IMR-90 (cell line): ENCODE measurements at regions not wholly inside any gene's neighbourhood (a gene's known extent, or its start where the extent isn't known, plus 50 kb on each side); places are given as distances from the start of the nearest gene placed in this dataset.

ENCODE experiments used
- ATAC-seq: fragments of 200-7000 bp; cut with Tn5 transposase; 2 replicates; pipeline ENCODE4 v1.9.1; 2020; ENCODE audit warnings: low read depth, mild to moderate bottlenecking, moderate library complexity
- BruUV-seq: library from RNA; stranded (reverse); fragments of 400-500 nt; replicated peaks from 2 replicates; lab custom pipeline; 2021; lab: Mats Ljungman, UMichigan
- CTCF ChIA-PET: fragments of 300-600 bp; formaldehyde crosslinking; extraction: SDS; loops from one replicate; lab custom pipeline; 2021; ENCODE audit warnings: antibody characterized with exemption; lab: Yijun Ruan, JAX
- POLR2A ChIA-PET: fragments of 300-600 bp; sonication (Branson Sonifier 250); formaldehyde crosslinking; loops from one replicate; lab custom pipeline; 2022; ENCODE audit warnings: antibody characterized with exemption; ENCODE audit not compliant: unreplicated experiment; lab: Charles Lee
- DNase-seq: peaks from one replicate; pipeline ENCODE4 v3.0.0; 2013
- H2AFZ ChIP-seq: replicated peaks from 2 replicates; pipeline ENCODE3; 2013; ENCODE audit warnings: low read length, mild to moderate bottlenecking; ENCODE audit not compliant: poor library complexity
- H2AK5ac ChIP-seq: 2 replicates; pipeline ENCODE4 v1.6.1; 2013; ENCODE audit warnings: low read depth, low read length, inconsistent platforms
- H2AK9ac ChIP-seq: replicated peaks from 2 replicates; pipeline ENCODE3; 2013; ENCODE audit warnings: mild to moderate bottlenecking, low read depth, low read length, moderate library complexity; ENCODE audit not compliant: poor library complexity
- H2BK120ac ChIP-seq: 2 replicates; pipeline ENCODE4 v1.6.1; 2013; ENCODE audit warnings: low read depth, low read length, inconsistent platforms
- H2BK15ac ChIP-seq: 3 replicates; pipeline ENCODE4 v1.6.1; 2013; ENCODE audit warnings: low read depth, low read length, inconsistent platforms
- H2BK20ac ChIP-seq: 2 replicates; pipeline ENCODE4 v1.6.1; 2013; ENCODE audit warnings: low read depth, mild to moderate bottlenecking, inconsistent platforms, low read length, moderate library complexity
- H2BK5ac ChIP-seq: 2 replicates; pipeline ENCODE4 v1.6.1; 2013; ENCODE audit warnings: mild to moderate bottlenecking, low read depth, low read length, inconsistent platforms; ENCODE audit not compliant: poor library complexity, severe bottlenecking
- H3K14ac ChIP-seq: replicated peaks from 2 replicates; pipeline ENCODE4 v1.6.1; 2013; ENCODE audit warnings: low read depth, low read length, inconsistent platforms
- H3K18ac ChIP-seq: 2 replicates; pipeline ENCODE4 v1.6.1; 2013; ENCODE audit warnings: low read depth, low read length, control low read depth
- H3K23ac ChIP-seq: 2 replicates; pipeline ENCODE4 v1.6.1; 2013; ENCODE audit warnings: low read depth, low read length, inconsistent platforms
- H3K27ac ChIP-seq: 2 replicates; pipeline ENCODE4 v1.5.1; 2013; ENCODE audit warnings: mild to moderate bottlenecking, control low read depth, low read length; ENCODE audit not compliant: insufficient read depth
- H3K27me3 ChIP-seq: 2 replicates; pipeline ENCODE4 v1.6.1; 2013; ENCODE audit warnings: low read length; ENCODE audit not compliant: control insufficient read depth, insufficient read depth
- H3K36me3 ChIP-seq: 2 replicates; pipeline ENCODE4 v1.6.1; 2013; ENCODE audit warnings: low read length, mixed read lengths; ENCODE audit not compliant: control insufficient read depth, insufficient read depth
- H3K4ac ChIP-seq: 2 replicates; pipeline ENCODE4 v1.6.1; 2013; ENCODE audit warnings: low read depth, low read length, inconsistent platforms
- H3K4me1 ChIP-seq: 2 replicates; pipeline ENCODE4 v1.6.1; 2013; ENCODE audit warnings: low read length, mixed read lengths; ENCODE audit not compliant: control insufficient read depth, insufficient read depth
- H3K4me2 ChIP-seq: 2 replicates; pipeline ENCODE4 v1.6.1; 2013; ENCODE audit warnings: low read depth, mild to moderate bottlenecking, control low read depth, low read length, moderate library complexity
- H3K4me3 ChIP-seq: 2 replicates; pipeline ENCODE4 v1.5.1; 2013; ENCODE audit warnings: low read depth, mild to moderate bottlenecking, control low read depth, low read length, moderate library complexity; ENCODE audit not compliant: insufficient read depth
- H3K56ac ChIP-seq: 2 replicates; pipeline ENCODE4 v1.6.1; 2013; ENCODE audit warnings: low read length, inconsistent platforms; ENCODE audit not compliant: insufficient read depth; ENCODE audit errors: extremely low read depth
- H3K79me1 ChIP-seq, 2 experiments: 2 replicates each; pipeline ENCODE4 v1.6.1; 2013; ENCODE audit warnings: low read length in 2 of 2, inconsistent platforms in 1 of 2, low read depth in 1 of 2
- H3K9ac ChIP-seq: 2 replicates; pipeline ENCODE4 v1.6.1; 2013; ENCODE audit warnings: low read depth, low read length, control low read depth
- H3K9me1 ChIP-seq: 2 replicates; pipeline ENCODE4 v1.6.1; 2013; ENCODE audit warnings: low read length, inconsistent platforms; ENCODE audit not compliant: insufficient read depth
- H3K9me3 ChIP-seq: 2 replicates; pipeline ENCODE4 v1.6.1; 2013; ENCODE audit warnings: low read length; ENCODE audit not compliant: control insufficient read depth, insufficient read depth
- H4K20me1 ChIP-seq: 2 replicates; pipeline ENCODE4 v1.6.1; 2013; ENCODE audit warnings: low read length, inconsistent platforms; ENCODE audit not compliant: insufficient read depth
- H4K5ac ChIP-seq: 2 replicates; pipeline ENCODE4 v1.6.1; 2013; ENCODE audit warnings: mild to moderate bottlenecking, low read depth, low read length, control low read depth
- H4K8ac ChIP-seq, 2 experiments: 2 replicates each; pipeline ENCODE4 v1.6.1; 2013; ENCODE audit warnings: low read depth in 2 of 2, low read length in 2 of 2, control low read depth in 1 of 2, inconsistent platforms in 1 of 2
- H4K91ac ChIP-seq: 2 replicates; pipeline ENCODE4 v1.6.1; 2013; ENCODE audit warnings: low read depth, low read length, inconsistent platforms; ENCODE audit not compliant: insufficient read depth
- BHLHE40 ChIP-seq: fragments of 150-350 bp; IDR thresholded peaks from 2 replicates; pipeline ENCODE4 v1.6.1; 2016; ENCODE audit warnings: mild to moderate bottlenecking, low read depth, low read length
- CEBPB ChIP-seq: IDR thresholded peaks from 2 replicates; pipeline ENCODE4 v1.6.1; 2012; ENCODE audit warnings: low read depth, low read length, improper control_type of control experiment
- CHD1 ChIP-seq: IDR thresholded peaks from 2 replicates; pipeline ENCODE4 v1.6.1; 2012; ENCODE audit warnings: low read depth, low read length, improper control_type of control experiment
- MAFK ChIP-seq: IDR thresholded peaks from 2 replicates; pipeline ENCODE4 v1.6.1; 2012; ENCODE audit warnings: low read depth, low read length, improper control_type of control experiment
- RFX5 ChIP-seq: IDR thresholded peaks from 2 replicates; pipeline ENCODE4 v1.8.0; 2012; ENCODE audit warnings: low read depth, mild to moderate bottlenecking, low read length, moderate library complexity
- WGBS, 2 experiments: methylation state at CpG; one replicate each; pipeline versions ENCODE4 v1.1.5 to v1.1.7; 2013; ENCODE audit warnings: missing lambda C conversion rate in 2 of 2; ENCODE audit not compliant: insufficient read length in 1 of 2; ENCODE audit errors: extremely low coverage in 2 of 2; 5-methylcytosine and 5-hydroxymethylcytosine counted together
- dilution Hi-C: fragments of 300-500 bp; cut with HindIII; formaldehyde crosslinking; loops from one replicate; pipeline ENCODE4 v1.14.3; 2018; ENCODE audit warnings: low sequenced_read_pairs; ENCODE audit not compliant: unreplicated experiment
- in situ Hi-C: fragments of 300-500 bp; cut with MboI; formaldehyde crosslinking; loops from 3 replicates; pipeline ENCODE4 v1.14.3; 2019; ENCODE audit warnings: low sequenced_read_pairs, inconsistent platforms, mixed read lengths
- intact Hi-C: fragments of 100-400 bp; cut with micrococcal nuclease; formaldehyde crosslinking; loops from 2 replicates; pipeline ENCODE4 v1.10.0; 2022

DNA sequence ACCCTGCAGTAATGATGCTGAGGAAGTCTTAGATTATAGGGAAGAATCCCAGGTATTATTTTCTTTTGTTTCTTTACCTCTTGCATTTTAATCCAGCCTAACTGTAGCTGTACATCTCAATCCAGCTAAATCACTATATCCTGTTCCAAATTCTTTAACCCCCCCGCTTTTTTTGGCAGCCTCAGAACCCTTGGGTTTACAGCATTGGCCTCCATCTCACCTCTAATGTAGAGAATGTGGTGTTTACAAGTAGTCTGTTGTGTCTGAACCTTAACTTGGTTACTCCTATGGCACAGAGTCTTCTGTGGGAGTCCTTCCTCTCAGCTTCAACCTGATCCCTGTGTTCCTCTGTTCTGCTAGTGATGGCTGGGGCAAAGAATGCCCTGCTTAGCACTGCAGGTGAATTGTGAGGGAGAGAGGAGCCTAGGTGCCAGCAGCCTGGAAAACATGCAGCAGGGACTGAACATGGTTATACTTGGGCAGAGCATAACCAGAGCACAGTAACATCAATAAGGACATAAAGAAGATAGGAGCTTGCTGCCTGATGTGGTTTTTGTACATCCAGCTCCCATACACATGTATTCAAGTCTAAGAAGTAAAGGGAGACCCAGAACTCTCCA lies 130.2 kb downstream of the FAM124B start:
- H2AFZ ChIP-seq = no peak overlapping the region
- no peak overlapping the region for H4K91ac ChIP-seq
- TF ChIP-seq BHLHE40 (no peak), CHD1 (no peak), MAFK (no peak), CEBPB (no peak), RFX5 (no peak)

More for the DNA sequence above, 130.2 kb downstream of the FAM124B start:
- no peak overlapping the region for H3K18ac ChIP-seq
- no peak overlapping the region for H4K8ac ChIP-seq
- no peaks in the 10 kb centered on the region for H3K9me3 ChIP-seq
- ATAC-seq (no peak), DNase-seq (no peak)
- H3K4me1 ChIP-seq = peaks cover 4% of the 10 kb centered on the region
- CTCF ChIA-PET = interaction anchor here (0.6 kb wide), 1 partner anchor 373 kb away, joined by 3 read pairs; no protein-coding TSS in a partner anchor
- no peak overlapping the region for H3K27ac ChIP-seq
- H3K4ac ChIP-seq = no peak overlapping the region
- H3K4me3 ChIP-seq = no peak overlapping the region
- no peak overlapping the region for H4K5ac ChIP-seq
- H3K23ac ChIP-seq = no peak overlapping the region
- H2AK5ac ChIP-seq = 0 out of 2 replicates have a peak overlapping the region, but pooled peaks have one; percentile 10
- H3K79me1 ChIP-seq = no peaks in the 10 kb centered on the region
- dilution Hi-C loops (no loop called here), in situ Hi-C loops (no loop called here), intact Hi-C loops (no loop called here)
- no peak overlapping the region for H3K14ac ChIP-seq
- H3K27me3 ChIP-seq = peaks cover 2% of the 10 kb centered on the region; the same call in 1 of the 2 replicates
- no peaks in the 10 kb centered on the region for H4K20me1 ChIP-seq
- H2BK15ac ChIP-seq = no peak overlapping the region
- H2AK9ac ChIP-seq = peak overlapping the region; percentile 23
- no peak overlapping the region for H2BK5ac ChIP-seq
- H3K9me1 ChIP-seq = no peaks in the 10 kb centered on the region
- no peak overlapping the region for H3K4me2 ChIP-seq
- BruUV-seq = no TSS peak
- no peaks in the 10 kb centered on the region for H3K36me3 ChIP-seq
- WGBS, 2 experiments = no CpG with 5 or more reads among the region's 1 CpG
- H2BK120ac ChIP-seq = no peak overlapping the region
- no peak overlapping the region for H3K56ac ChIP-seq
- 0 out of 2 replicates have a peak overlapping the region, but pooled peaks have one; percentile 58 for H2BK20ac ChIP-seq
- H3K9ac ChIP-seq = no peak overlapping the region
- POLR2A ChIA-PET = no interaction called here
